NOMO-1 treated with DMSO at 0.1 percent for 48 hours (cell line): ENCODE measurements at regions not wholly inside any gene's neighbourhood (a gene's known extent, or its start where the extent isn't known, plus 50 kb on each side); places are given as distances from the start of the nearest gene placed in this dataset.
A peak's percentile ranks its signal among the peaks of the same experiment; 100 is the strongest.
"Not testable (repeated sequence)": the region's sequence is repeated elsewhere in the genome, so short reads cannot be mapped to it uniquely, and the experiment has no call there.

ENCODE experiments used
- DNase-seq: peaks from one replicate; lab custom pipeline; 2025; ENCODE audit not compliant: unreplicated experiment; lab: John Stamatoyannopoulos, UW

GRCh38 chr12:11446372-11446771, 51.0 kb upstream of the PRB2 start:
- DNase-seq, result no peak

GRCh38 chr12:11457996-11458645, 62.8 kb upstream of the PRB2 start:
- DNase-seq, result no peak

GRCh38 chr12:11460343-11461023, 65.1 kb upstream of the PRB2 start:
- no peak for DNase-seq

- DNase-seq, result no peak
These were observed 66.1 kb upstream of the PRB2 start for GRCh38 chr12:11461433-11461832.

GRCh38 chr12:11477110-11477509, 81.7 kb upstream of the PRB2 start:
- no peak for DNase-seq

- DNase-seq, result no peak
These were observed 87.6 kb upstream of the PRB2 start for GRCh38 chr12:11482955-11483354.

- DNase-seq, result peak; percentile 76
These were observed 91.5 kb upstream of the PRB2 start for GRCh38 chr12:11486623-11487444.

GRCh38 chr12:11496157-11496851, 100.9 kb upstream of the PRB2 start:
- no peak for DNase-seq

- no peak for DNase-seq
These were observed 102.1 kb upstream of the PRB2 start for GRCh38 chr12:11497438-11497837.

- peak; percentile 16 for DNase-seq
These were observed 102.6 kb upstream of the PRB2 start for GRCh38 chr12:11497995-11498394.

- DNase-seq, result not testable (repeated sequence)
These were observed 103.2 kb upstream of the PRB2 start for GRCh38 chr12:11498574-11498973.

GRCh38 chr12:11499806-11500187, 104.4 kb upstream of the PRB2 start:
- no peak for DNase-seq

GRCh38 chr12:11500188-11500860, 105.0 kb upstream of the PRB2 start:
- DNase-seq, result peak; percentile 52

- DNase-seq, result no peak
These were observed 105.5 kb upstream of the PRB2 start for GRCh38 chr12:11500861-11501230.

- DNase-seq, result no peak
These were observed 113.3 kb upstream of the PRB2 start for GRCh38 chr12:11508699-11509098.

- DNase-seq, result no peak
These were observed 114.0 kb upstream of the PRB2 start for GRCh38 chr12:11509326-11509725.

GRCh38 chr12:11510671-11511070, 115.3 kb upstream of the PRB2 start:
- no peak for DNase-seq

GRCh38 chr12:11513288-11513687, 117.9 kb upstream of the PRB2 start:
- peak; percentile 14 for DNase-seq

- DNase-seq, result no peak
These were observed 121.7 kb upstream of the PRB2 start for GRCh38 chr12:11517080-11517479.

GRCh38 chr12:11524446-11524845, 125.0 kb upstream of the ETV6 start:
- no peak for DNase-seq

- no peak for DNase-seq
These were observed 115.4 kb upstream of the ETV6 start for GRCh38 chr12:11534064-11534463.
